Caco-2 (cell line): ENCODE measurements at regions not wholly inside any gene's neighbourhood (a gene's known extent, or its start where the extent isn't known, plus 50 kb on each side); places are given as distances from the start of the nearest gene placed in this dataset.

Source experiments
- BruUV-seq: library from RNA; stranded (reverse); fragments of 400-500 nt; replicated peaks from 2 replicates; lab custom pipeline; 2021; lab: Mats Ljungman, UMichigan
- CTCF ChIA-PET: fragments of 300-600 bp; sonication (Branson Sonifier 250); formaldehyde crosslinking; loops from one replicate; lab custom pipeline; 2022; ENCODE audit warnings: antibody characterized with exemption; lab: Charles Lee
- POLR2A ChIA-PET: fragments of 300-600 bp; sonication (Branson Sonifier 250); formaldehyde crosslinking; loops from one replicate; lab custom pipeline; 2022; ENCODE audit warnings: antibody characterized with exemption; lab: Charles Lee
- DNase-seq, 2 experiments: peaks; one replicate each; pipeline versions ENCODE4 v3.0.0 to v3.0.0-alpha.2; 2020 to 2022
- H3K27me3 ChIP-seq: replicated peaks from 2 replicates; pipeline ENCODE4 v1.6.0; 2011; ENCODE audit warnings: low read length; ENCODE audit not compliant: control insufficient read depth, insufficient read depth
- H3K36me3 ChIP-seq: 2 replicates; pipeline ENCODE4 v1.5.1; 2011; ENCODE audit warnings: low read length; ENCODE audit not compliant: control insufficient read depth, insufficient read depth
- H3K4me1 ChIP-seq: fragments of 250-450 bp; sonication (Bioruptor Pico); 2 replicates; pipeline ENCODE4 v1.5.1; 2020; ENCODE audit warnings: mild to moderate bottlenecking
- H3K4me3 ChIP-seq: 2 replicates; pipeline ENCODE4 v1.5.1; 2011; ENCODE audit warnings: low read depth, mild to moderate bottlenecking, control low read depth, low read length
- H3K9me3 ChIP-seq: fragments of 250-450 bp; sonication (Bioruptor Pico); 2 replicates; pipeline ENCODE4 v1.5.1; 2020; ENCODE audit warnings: mild to moderate bottlenecking, moderate library complexity
- H3K27ac Mint-ChIP-seq: one replicate; pipeline ENCODE4 v1.8.0; 2022; ENCODE audit warnings: mixed read lengths; ENCODE audit not compliant: unreplicated experiment
- H3K27me3 Mint-ChIP-seq: one replicate; pipeline ENCODE4 v1.8.0; 2022; ENCODE audit warnings: mixed read lengths; ENCODE audit not compliant: insufficient read depth, unreplicated experiment
- H3K36me3 Mint-ChIP-seq: one replicate; pipeline ENCODE4 v1.8.0; 2022; ENCODE audit warnings: mild to moderate bottlenecking, mixed read lengths; ENCODE audit not compliant: insufficient read depth, unreplicated experiment
- H3K4me1 Mint-ChIP-seq: one replicate; pipeline ENCODE4 v1.8.0; 2022; ENCODE audit warnings: low read depth, mixed read lengths; ENCODE audit not compliant: unreplicated experiment
- H3K4me3 Mint-ChIP-seq: one replicate; pipeline ENCODE4 v1.8.0; 2022; ENCODE audit warnings: mild to moderate bottlenecking, moderate library complexity, mixed read lengths; ENCODE audit not compliant: unreplicated experiment
- H3K9me3 Mint-ChIP-seq: one replicate; pipeline ENCODE4 v1.8.0; 2022; ENCODE audit warnings: mixed read lengths; ENCODE audit not compliant: unreplicated experiment
- intact Hi-C: fragments of 100-400 bp; cut with micrococcal nuclease; formaldehyde crosslinking; loops from one replicate; pipeline ENCODE4 v1.10.0; 2022; ENCODE audit not compliant: unreplicated experiment
- TF ChIP-seq, protein P1 (sequence below), 2 experiments: fragments of 200-600 bp in 1 of 2; IDR thresholded peaks; 1 replicate in 1 of 2; 2 replicates in 1 of 2; pipeline versions ENCODE4 v1.5.1 to v1.8.0; 2011 to 2022; ENCODE audit warnings: antibody characterized with exemption in 1 of 2, control low read depth in 1 of 2, inconsistent platforms in 1 of 2, low read depth in 1 of 2, low read length in 1 of 2, mild to moderate bottlenecking in 1 of 2, moderate library complexity in 1 of 2; ENCODE audit not compliant: insufficient read depth in 1 of 2, severe bottlenecking in 1 of 2, unreplicated experiment in 1 of 2

GRCh38 chr4:135365065-135365464, 1163.5 kb upstream of the PABPC4L start:
- Mint-ChIP-seq H3K36me3 (no peaks in the 10 kb centered on the region), H3K4me1 (no peaks in the 10 kb centered on the region), H3K4me3 (no peak overlapping the region), H3K27me3 (no peaks in the 10 kb centered on the region), H3K9me3 (no peaks in the 10 kb centered on the region), H3K27ac (no peak overlapping the region)
- H3K27me3 ChIP-seq = no peaks in the 10 kb centered on the region
- no peaks in the 10 kb centered on the region for H3K9me3 ChIP-seq
- no peak for DNase-seq
- no peaks in the 10 kb centered on the region for H3K36me3 ChIP-seq
- no peaks in the 10 kb centered on the region for H3K4me1 ChIP-seq
- ChIA-PET CTCF (no interaction called here), POLR2A (no interaction called here)
- TF ChIP-seq, protein P1, sequence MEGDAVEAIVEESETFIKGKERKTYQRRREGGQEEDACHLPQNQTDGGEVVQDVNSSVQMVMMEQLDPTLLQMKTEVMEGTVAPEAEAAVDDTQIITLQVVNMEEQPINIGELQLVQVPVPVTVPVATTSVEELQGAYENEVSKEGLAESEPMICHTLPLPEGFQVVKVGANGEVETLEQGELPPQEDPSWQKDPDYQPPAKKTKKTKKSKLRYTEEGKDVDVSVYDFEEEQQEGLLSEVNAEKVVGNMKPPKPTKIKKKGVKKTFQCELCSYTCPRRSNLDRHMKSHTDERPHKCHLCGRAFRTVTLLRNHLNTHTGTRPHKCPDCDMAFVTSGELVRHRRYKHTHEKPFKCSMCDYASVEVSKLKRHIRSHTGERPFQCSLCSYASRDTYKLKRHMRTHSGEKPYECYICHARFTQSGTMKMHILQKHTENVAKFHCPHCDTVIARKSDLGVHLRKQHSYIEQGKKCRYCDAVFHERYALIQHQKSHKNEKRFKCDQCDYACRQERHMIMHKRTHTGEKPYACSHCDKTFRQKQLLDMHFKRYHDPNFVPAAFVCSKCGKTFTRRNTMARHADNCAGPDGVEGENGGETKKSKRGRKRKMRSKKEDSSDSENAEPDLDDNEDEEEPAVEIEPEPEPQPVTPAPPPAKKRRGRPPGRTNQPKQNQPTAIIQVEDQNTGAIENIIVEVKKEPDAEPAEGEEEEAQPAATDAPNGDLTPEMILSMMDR (IDR thresholded peaks at IDR 0.05; ENCODE audit: insufficient read depth in 1 of 2, low read depth in 1 of 2, low read length in 1 of 2, severe bottlenecking in 1 of 2, unreplicated experiment in 1 of 2) = no peak
- BruUV-seq = no TSS peak
- H3K4me3 ChIP-seq = no peak overlapping the region
- intact Hi-C loops = no loop called here

DNA sequence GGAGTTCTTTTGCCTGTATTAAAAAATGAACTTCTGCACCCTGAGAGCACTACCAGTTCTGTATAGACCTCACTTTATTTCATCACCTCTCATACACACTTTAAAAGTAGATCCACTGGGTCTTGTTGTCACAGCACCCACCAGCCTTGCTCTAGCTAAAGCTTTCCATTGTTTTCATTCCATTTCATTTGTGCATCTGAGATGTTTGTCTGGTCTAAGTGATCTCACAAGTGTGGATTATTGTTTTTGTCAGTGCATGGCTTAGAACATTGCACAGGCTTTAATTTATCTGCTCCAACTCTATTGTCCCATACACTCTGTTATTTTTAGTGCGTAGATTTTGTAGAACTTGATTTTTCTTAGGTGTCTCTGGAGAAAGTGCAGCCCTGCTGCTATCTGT, 1157.5 kb upstream of the PABPC4L start:
- no peaks in the 10 kb centered on the region for H3K4me1 ChIP-seq
- H3K27ac Mint-ChIP-seq = no peak overlapping the region
- H3K4me1 Mint-ChIP-seq = no peaks in the 10 kb centered on the region
- CTCF ChIA-PET = no interaction called here
- TF ChIP-seq, protein P1 (IDR thresholded peaks at IDR 0.05; ENCODE audit: insufficient read depth in 1 of 2, low read depth in 1 of 2, low read length in 1 of 2, severe bottlenecking in 1 of 2, unreplicated experiment in 1 of 2) = no peak
- no peaks in the 10 kb centered on the region for H3K9me3 ChIP-seq
- no peaks in the 10 kb centered on the region for H3K27me3 ChIP-seq
- H3K27me3 Mint-ChIP-seq = no peaks in the 10 kb centered on the region
- no TSS peak for BruUV-seq
- H3K4me3 ChIP-seq = no peak overlapping the region
- intact Hi-C loops = no loop called here
- H3K4me3 Mint-ChIP-seq = no peak overlapping the region
- H3K36me3 Mint-ChIP-seq = no peaks in the 10 kb centered on the region
- DNase-seq = no peak
- POLR2A ChIA-PET = no interaction called here
- no peaks in the 10 kb centered on the region for H3K36me3 ChIP-seq
- H3K9me3 Mint-ChIP-seq = no peaks in the 10 kb centered on the region

- POLR2A ChIA-PET = no interaction called here
- CTCF ChIA-PET = no interaction called here
- Mint-ChIP-seq H3K4me3 (no peak overlapping the region), H3K27me3 (no peaks in the 10 kb centered on the region), H3K4me1 (no peaks in the 10 kb centered on the region), H3K36me3 (no peaks in the 10 kb centered on the region), H3K27ac (no peak overlapping the region), H3K9me3 (no peaks in the 10 kb centered on the region)
- Histone ChIP-seq H3K27me3 (no peaks in the 10 kb centered on the region), H3K4me3 (no peak overlapping the region), H3K9me3 (no peaks in the 10 kb centered on the region), H3K4me1 (no peaks in the 10 kb centered on the region), H3K36me3 (no peaks in the 10 kb centered on the region)
- no peak for DNase-seq
- no TSS peak for BruUV-seq
- intact Hi-C loops = no loop called here
- TF ChIP-seq, protein P1 (IDR thresholded peaks at IDR 0.05; ENCODE audit: insufficient read depth in 1 of 2, low read depth in 1 of 2, low read length in 1 of 2, severe bottlenecking in 1 of 2, unreplicated experiment in 1 of 2) = no peak
Measured at GRCh38 chr4:135357091-135357490, 1155.5 kb upstream of the PABPC4L start.
